ENCODE measurements at regions not wholly inside any gene's neighbourhood (a gene's known extent, or its start where the extent isn't known, plus 50 kb on each side); places are given as distances from the start of the nearest gene placed in this dataset.
A peak's percentile ranks its signal among the peaks of the same experiment; 100 is the strongest.

- in situ Hi-C loops (cut with MboI; ENCODE audit: low pct_unique_long_range_greater_than_20kb, low sequenced_read_pairs), result no loop called here
- DNase-seq, result no peak
Measured at GRCh38 chr12:39240587-39240986, 202.3 kb downstream of the KIF21A start.

GRCh38 chr12:39239490-39240486 is 203.1 kb downstream of the KIF21A start:
- no peak for DNase-seq
- in situ Hi-C loops (cut with MboI; ENCODE audit: low pct_unique_long_range_greater_than_20kb, low sequenced_read_pairs), result no loop called here

DNA sequence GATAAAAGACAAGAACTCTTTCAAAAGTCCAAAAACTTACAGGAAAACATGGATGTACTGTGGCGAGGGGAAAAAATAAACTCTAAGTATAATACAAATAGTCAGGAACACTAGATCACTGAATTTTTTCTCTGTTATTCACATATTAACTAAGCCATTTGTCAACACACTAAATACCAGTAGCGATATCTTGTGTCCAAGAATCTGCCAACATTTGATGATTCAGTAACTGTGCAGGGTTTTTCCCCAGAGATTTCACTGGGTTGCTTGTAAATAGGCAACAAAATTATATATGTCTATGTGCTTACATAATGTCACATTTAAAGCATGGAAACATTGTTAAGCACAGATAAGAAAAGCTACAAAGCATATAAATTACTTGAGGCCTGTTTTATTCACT is 205.9 kb downstream of the KIF21A start:
- DNase-seq, result no peak
- in situ Hi-C loops (cut with MboI; ENCODE audit: low pct_unique_long_range_greater_than_20kb, low sequenced_read_pairs), result no loop called here

DNA sequence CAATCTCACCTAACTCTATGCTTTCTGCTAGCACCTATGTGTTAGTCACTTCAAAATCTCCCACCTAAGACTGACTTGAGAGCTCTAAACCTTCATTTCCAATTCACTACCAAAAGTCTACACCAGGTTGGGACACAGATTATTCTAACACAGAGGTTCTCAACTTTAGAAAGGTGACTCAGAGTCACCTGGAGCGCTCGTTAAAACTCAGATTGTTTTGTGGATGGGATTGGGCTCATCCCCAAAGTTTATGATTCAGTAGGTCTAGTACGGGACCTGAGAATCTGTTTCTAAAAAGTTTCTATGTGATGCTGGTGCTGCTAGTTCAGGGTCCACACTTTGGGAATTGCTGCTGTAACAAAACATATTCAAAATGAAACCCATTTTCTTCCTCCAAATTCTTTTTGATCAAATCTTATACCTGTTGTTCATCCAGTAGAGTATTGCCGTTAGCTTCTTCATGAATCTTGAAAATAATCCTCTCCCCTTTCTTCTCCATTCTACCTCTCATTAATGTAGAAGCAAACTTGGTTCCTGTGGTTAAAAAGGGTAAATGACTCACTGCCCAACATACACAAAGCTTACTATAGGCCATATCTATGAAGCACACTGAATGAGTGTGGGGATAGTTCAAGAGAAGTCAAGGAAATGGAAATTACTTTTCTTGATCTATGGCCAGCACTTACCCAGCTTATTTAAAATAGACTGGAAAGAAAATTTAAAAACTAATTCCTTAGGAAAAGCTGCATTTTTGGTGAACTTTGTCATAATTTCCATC is 206.7 kb downstream of the KIF21A start:
- in situ Hi-C loops (cut with MboI; ENCODE audit: low pct_unique_long_range_greater_than_20kb, low sequenced_read_pairs), result no loop called here
- no peak for DNase-seq

DNA sequence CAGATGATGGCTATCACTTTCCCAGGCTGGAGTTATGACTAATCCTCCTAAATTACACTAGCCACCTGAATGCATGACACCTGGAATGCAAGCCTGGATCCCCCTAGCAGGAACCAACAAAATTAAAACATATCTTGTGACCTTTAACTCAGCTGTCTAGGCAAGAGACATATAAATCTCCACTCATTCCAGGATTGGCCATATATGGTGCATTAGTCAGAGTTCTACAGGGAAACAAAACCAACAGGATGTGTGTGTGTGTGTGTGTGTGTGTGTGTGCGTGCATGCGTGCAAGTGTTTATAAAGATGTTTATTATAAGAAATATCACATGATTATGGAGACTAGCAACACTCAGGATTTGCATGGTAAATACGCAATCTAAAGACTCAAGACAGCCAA is 212.8 kb downstream of the KIF21A start:
- in situ Hi-C loops (cut with MboI; ENCODE audit: low pct_unique_long_range_greater_than_20kb, low sequenced_read_pairs), result no loop called here
- DNase-seq, result no peak

- DNase-seq, result peak; percentile 5
- in situ Hi-C loops (cut with MboI; ENCODE audit: low pct_unique_long_range_greater_than_20kb, low sequenced_read_pairs), result no loop called here
Measured at GRCh38 chr12:39227218-39227617, 215.7 kb downstream of the KIF21A start.

DNA sequence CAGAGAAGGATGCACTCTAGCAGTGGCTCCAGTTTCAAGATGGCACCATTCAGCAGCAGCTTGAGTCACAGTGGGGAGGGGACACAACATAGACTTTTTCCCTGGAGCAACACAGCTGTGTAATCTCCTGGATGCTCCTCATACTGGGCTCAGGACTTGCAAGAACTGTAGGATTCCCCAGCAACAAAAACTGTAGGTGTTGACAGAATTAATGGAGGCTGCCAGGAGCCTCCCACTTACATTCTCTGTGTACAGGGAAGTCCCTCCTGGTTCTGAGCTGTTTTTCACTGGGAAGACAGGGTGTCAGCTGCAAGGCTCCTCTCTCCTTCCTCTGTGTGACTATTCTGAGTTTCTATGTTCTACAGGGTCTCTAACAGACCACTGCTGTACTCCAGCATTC is 217.9 kb downstream of the KIF21A start:
- DNase-seq, result no peak
- in situ Hi-C loops (cut with MboI; ENCODE audit: low pct_unique_long_range_greater_than_20kb, low sequenced_read_pairs), result no loop called here

DNA sequence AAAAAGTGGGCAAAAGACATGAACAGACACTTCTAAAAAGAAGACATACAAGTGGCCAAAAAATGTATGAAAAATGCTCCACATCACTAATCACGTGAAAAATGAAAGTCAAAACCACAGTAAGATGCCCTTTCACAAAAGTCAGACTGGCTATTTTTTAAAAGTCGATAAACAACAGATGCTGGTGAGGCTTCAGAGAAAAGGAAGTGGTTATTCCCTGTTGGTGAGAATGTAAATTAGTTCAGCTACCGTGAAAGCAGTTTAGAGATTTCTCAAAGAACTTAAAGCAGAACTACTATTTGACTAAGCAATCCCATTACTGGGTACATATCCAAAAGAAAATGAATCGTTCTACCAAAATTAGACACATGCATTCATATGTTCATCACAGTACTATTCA is 237.0 kb downstream of the KIF21A start:
- in situ Hi-C loops (cut with MboI; ENCODE audit: low pct_unique_long_range_greater_than_20kb, low sequenced_read_pairs), result no loop called here
- DNase-seq, result peak; percentile 23

DNA sequence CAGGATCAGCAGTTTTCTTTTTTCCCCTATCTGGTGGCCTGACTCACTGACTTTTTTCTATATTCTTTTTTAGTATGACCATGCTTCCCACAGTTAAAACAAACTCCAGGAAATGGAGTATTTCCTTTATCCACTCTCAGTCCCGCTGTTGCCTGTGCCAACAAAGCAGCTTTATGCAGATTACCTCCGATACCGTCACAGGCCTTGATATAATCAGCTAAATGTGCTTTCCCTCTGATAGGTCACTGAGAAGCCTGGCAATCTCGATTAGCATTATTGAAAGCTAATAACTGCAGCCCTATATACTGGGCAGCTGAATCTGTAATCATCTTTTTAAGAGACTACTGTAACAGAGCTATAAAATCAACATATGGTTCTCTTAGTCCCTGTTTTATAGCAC is 243.6 kb downstream of the KIF21A start:
- in situ Hi-C loops (cut with MboI; ENCODE audit: low pct_unique_long_range_greater_than_20kb, low sequenced_read_pairs), result no loop called here
- peak; percentile 0 for DNase-seq

- no peak for DNase-seq
- in situ Hi-C loops (cut with MboI; ENCODE audit: low pct_unique_long_range_greater_than_20kb, low sequenced_read_pairs), result no loop called here
Measured at GRCh38 chr12:39188689-39189088, 254.2 kb downstream of the KIF21A start.

- in situ Hi-C loops (cut with MboI; ENCODE audit: low pct_unique_long_range_greater_than_20kb, low sequenced_read_pairs), result no loop called here
- DNase-seq, result no peak
Measured at GRCh38 chr12:39186744-39187143, 256.2 kb downstream of the KIF21A start.

DNA sequence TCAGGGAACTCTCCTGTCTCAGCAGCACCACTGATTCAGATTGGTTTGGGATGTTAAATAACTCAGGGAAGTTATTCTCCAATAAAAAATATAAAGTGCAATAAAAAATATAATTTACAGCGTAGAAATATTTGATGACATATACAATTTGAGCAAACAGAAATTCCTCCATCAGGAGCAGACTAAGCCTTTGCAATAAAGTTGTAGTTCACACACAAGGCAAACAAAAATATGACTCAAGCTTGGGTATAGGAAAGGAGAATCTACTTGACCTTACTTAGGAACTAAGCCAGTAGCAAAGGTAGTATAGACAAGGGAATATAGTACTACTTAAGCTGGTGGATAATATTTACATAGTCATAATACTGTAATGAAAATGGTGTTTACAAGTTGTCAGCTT is 264.1 kb downstream of the KIF21A start:
- in situ Hi-C loops (cut with MboI; ENCODE audit: low pct_unique_long_range_greater_than_20kb, low sequenced_read_pairs), result no loop called here
- no peak for DNase-seq

GRCh38 chr12:39176356-39176755 is 266.6 kb downstream of the KIF21A start:
- in situ Hi-C loops (cut with MboI; ENCODE audit: low pct_unique_long_range_greater_than_20kb, low sequenced_read_pairs), result no loop called here
- DNase-seq, result no peak

DNA sequence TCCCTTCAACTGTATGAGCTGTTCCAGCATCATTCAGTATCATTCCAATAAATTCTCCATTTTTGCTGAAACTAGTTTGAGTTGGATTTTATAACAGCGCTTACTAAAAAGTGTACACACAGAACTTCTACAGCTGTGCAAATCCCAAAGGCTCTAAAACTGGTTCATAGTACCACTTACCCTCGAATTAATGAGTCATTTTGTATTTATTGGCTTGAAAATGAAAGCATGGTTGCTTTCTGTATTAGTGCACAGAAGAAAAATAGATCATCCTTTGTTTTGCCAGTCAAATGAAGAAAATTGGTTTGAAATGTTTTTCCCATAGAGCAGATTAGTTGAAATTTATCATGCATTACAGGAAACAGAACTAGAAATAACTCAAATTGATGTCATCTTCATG is 268.3 kb upstream of the CPNE8 start:
- no peak for DNase-seq
- in situ Hi-C loops (cut with MboI; ENCODE audit: low pct_unique_long_range_greater_than_20kb, low sequenced_read_pairs), result no loop called here

- no peak for DNase-seq
- in situ Hi-C loops (cut with MboI; ENCODE audit: low pct_unique_long_range_greater_than_20kb, low sequenced_read_pairs), result no loop called here
Measured at GRCh38 chr12:39165338-39165737, 259.9 kb upstream of the CPNE8 start.

DNA sequence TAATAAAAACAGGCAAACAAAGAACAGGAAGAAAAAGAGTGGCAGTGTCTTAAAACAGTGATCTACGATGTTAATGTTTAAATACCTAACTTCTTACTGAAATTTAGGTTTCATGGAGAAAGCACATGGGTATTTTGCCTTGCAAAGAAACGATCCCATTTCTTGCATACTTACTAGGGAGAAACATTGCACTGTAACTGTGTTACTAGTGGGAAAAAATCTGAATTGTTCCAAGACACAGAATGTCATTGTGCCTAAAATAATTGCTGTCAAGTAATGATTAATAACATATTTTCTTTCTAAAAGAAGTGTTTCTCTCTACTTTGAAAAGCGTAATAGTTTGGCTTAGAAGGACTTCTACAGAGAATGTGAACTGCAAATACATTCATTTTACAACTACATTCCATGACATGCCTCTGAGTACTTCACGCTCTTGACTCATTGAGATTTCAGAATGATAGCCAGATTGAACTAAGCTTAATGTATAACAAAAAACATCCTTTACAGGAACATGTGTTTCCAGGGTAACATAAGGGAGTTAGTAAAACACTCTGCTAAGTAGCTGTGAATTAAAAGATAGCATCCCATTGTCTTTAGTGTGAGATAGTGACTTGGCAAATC is 256.2 kb upstream of the CPNE8 start:
- DNase-seq, result no peak
- in situ Hi-C loops (cut with MboI; ENCODE audit: low pct_unique_long_range_greater_than_20kb, low sequenced_read_pairs), result no loop called here

- in situ Hi-C loops (cut with MboI; ENCODE audit: low pct_unique_long_range_greater_than_20kb, low sequenced_read_pairs), result no loop called here
- no peak for DNase-seq
Measured at GRCh38 chr12:39157696-39158342, 252.4 kb upstream of the CPNE8 start.

DNA sequence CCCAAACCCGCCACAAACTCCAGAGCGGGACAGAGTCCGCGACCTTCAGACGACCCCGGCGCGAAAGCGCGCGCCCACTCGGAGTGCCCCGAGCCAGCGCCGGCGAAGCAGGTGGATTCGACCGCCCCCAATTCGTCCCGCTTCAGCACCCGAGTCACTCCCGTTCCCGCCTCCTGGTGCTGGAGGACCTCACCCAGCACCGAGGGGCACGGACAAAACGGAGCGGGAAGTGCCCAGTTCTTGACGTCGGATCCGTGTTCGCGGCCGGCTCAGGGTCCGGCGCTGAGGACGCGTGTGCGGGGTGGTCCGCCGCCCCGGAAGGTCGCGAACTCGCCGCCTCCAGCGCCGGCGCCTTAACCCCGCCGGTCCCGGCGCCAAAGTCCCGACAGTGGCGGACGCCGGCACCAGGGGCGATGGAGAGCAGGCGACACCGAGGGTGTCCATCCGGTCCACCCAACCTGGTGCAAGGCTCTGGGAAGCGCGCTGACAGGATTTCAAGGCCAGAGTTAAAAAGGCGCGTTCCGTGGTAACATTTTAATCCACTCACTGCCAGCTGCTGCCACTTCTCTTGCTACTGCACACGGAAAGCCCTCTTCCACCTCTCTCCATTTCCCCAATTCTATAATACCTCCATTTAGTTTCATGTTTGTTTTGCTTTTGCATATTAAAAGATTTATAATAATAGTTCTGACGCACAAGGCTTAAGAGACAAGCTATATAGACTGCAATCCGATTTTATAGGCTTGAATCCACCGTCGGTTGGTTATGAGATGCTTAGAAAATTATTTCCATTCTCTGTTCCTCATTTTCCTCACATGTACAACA is 240.0 kb upstream of the CPNE8 start:
- in situ Hi-C loops (cut with MboI; ENCODE audit: low pct_unique_long_range_greater_than_20kb, low sequenced_read_pairs), result no loop called here
- peak; percentile 56 for DNase-seq
